GM12878 (cell line): ENCODE measurements at regions not wholly inside any gene's neighbourhood (a gene's known extent, or its start where the extent isn't known, plus 50 kb on each side); places are given as distances from the start of the nearest gene placed in this dataset.

ENCODE experiments used
- ATAC-seq: fragments of 200-7000 bp; cut with Tn5 transposase; 3 replicates; pipeline ENCODE4 v1.9.1; 2020; ENCODE audit warnings: mild to moderate bottlenecking, moderate library complexity
- BruUV-seq: library from RNA; stranded (reverse); fragments of 400-500 nt; replicated peaks from 2 replicates; lab custom pipeline; 2021; lab: Mats Ljungman, UMichigan
- CTCF ChIA-PET: fragments of 300-600 bp; sonication (Branson Sonifier 250); formaldehyde crosslinking; extraction: SDS; loops from one replicate; lab custom pipeline; 2021; ENCODE audit warnings: inconsistent platforms; lab: Yijun Ruan, JAX
- POLR2A ChIA-PET: fragments of 350-600 bp; formaldehyde crosslinking; extraction: SDS; loops from one replicate; lab custom pipeline; 2021; ENCODE audit warnings: inconsistent platforms; lab: Charles Lee
- RAD21 ChIA-PET: fragments of 300-600 bp; sonication (Branson Sonifier 250); formaldehyde crosslinking; loops from one replicate; lab custom pipeline; 2023; ENCODE audit warnings: antibody characterized with exemption; ENCODE audit not compliant: unreplicated experiment; lab: Charles Lee
- SMC1A ChIA-PET: fragments of 300-600 bp; sonication (Branson Sonifier 250); formaldehyde crosslinking; loops from one replicate; lab custom pipeline; 2023; ENCODE audit not compliant: unreplicated experiment, uncharacterized antibody; lab: Charles Lee
- DNase-seq: peaks from one replicate; pipeline ENCODE4 v3.0.0-alpha.2; 2011; ENCODE audit warnings: low read depth, low spot score
- FAIRE-seq: peaks from 3 replicates; lab custom pipeline; 2011; peaks lifted over from hg19 to GRCh38; lab: Jason Lieb, UNC
- H2AFZ ChIP-seq: 2 replicates; pipeline ENCODE4 v1.6.0; 2011; ENCODE audit warnings: low read depth, low read length, control low read depth; ENCODE audit not compliant: control insufficient read depth
- H3K27ac ChIP-seq: 2 replicates; pipeline ENCODE4 v1.5.1; 2011; ENCODE audit warnings: control low read depth; ENCODE audit not compliant: control insufficient read depth, insufficient read depth
- H3K27me3 ChIP-seq, 2 experiments: replicated peaks in 1 of 2; 2 replicates each; pipeline versions ENCODE4 v1.6.0 to v1.6.1; 2011; ENCODE audit warnings: low read length in 1 of 2; ENCODE audit not compliant: control insufficient read depth in 2 of 2, insufficient read depth in 2 of 2
- H3K36me3 ChIP-seq, 2 experiments: 2 replicates each; pipeline ENCODE4 v1.5.1; 2011; ENCODE audit warnings: low read length in 1 of 2; ENCODE audit not compliant: control insufficient read depth in 2 of 2, insufficient read depth in 2 of 2
- H3K4me1 ChIP-seq: 2 replicates; pipeline ENCODE4 v1.6.1; 2011; ENCODE audit warnings: mild to moderate bottlenecking, low read length, moderate library complexity, mixed read lengths; ENCODE audit not compliant: control insufficient read depth, insufficient read depth
- H3K4me2 ChIP-seq: 2 replicates; pipeline ENCODE4 v1.6.0; 2011; ENCODE audit warnings: control low read depth; ENCODE audit not compliant: control insufficient read depth, insufficient read depth
- H3K4me3 ChIP-seq: fragments of 200-600 bp; sonication (generic); 2 replicates; pipeline ENCODE4 v1.5.1; 2016
- H3K79me2 ChIP-seq: 2 replicates; pipeline ENCODE4 v1.6.0; 2011; ENCODE audit warnings: low read length; ENCODE audit not compliant: control insufficient read depth, insufficient read depth
- H3K9ac ChIP-seq: 2 replicates; pipeline ENCODE4 v1.8.0; 2011; ENCODE audit warnings: low read length, control low read depth, mixed read lengths; ENCODE audit not compliant: control insufficient read depth, insufficient read depth
- H3K9me3 ChIP-seq: replicated peaks from 3 replicates; pipeline ENCODE4 v1.5.1; 2011; ENCODE audit warnings: mild to moderate bottlenecking, low read length; ENCODE audit not compliant: control insufficient read depth, insufficient read depth
- H4K20me1 ChIP-seq: 2 replicates; pipeline ENCODE4 v1.6.0; 2011; ENCODE audit not compliant: control insufficient read depth, insufficient read depth
- ATF3 ChIP-seq: IDR thresholded peaks from 2 replicates; pipeline ENCODE4 v1.6.1; 2011; ENCODE audit warnings: low read depth, mild to moderate bottlenecking, low read length, moderate library complexity, borderline replicate concordance; ENCODE audit errors: extremely low read depth
- BMI1 ChIP-seq: fragments of 450-650 bp; IDR thresholded peaks from 2 replicates; pipeline ENCODE4 v1.6.1; 2016; ENCODE audit warnings: mild to moderate bottlenecking, moderate library complexity, borderline replicate concordance
- CEBPB ChIP-seq, 2 experiments: fragments of 150-350 bp in 1 of 2; IDR thresholded peaks; 2 replicates each; pipeline ENCODE4 v1.6.1; 2012 to 2014; ENCODE audit warnings: low read depth in 2 of 2, low read length in 2 of 2, borderline replicate concordance in 1 of 2, inconsistent platforms in 1 of 2
- CREM ChIP-seq: IDR thresholded peaks from 2 replicates; pipeline ENCODE4 v1.6.1; 2014; ENCODE audit warnings: antibody characterized with exemption, low read depth
- EZH2 ChIP-seq: IDR thresholded peaks from 2 replicates; pipeline ENCODE4 v1.6.1; 2012; ENCODE audit warnings: low read depth, mild to moderate bottlenecking, control low read depth, inconsistent platforms, low read length, borderline replicate concordance; ENCODE audit not compliant: control insufficient read depth
- FOS ChIP-seq: IDR thresholded peaks from 3 replicates; pipeline ENCODE4 v1.6.1; 2011; ENCODE audit warnings: borderline replicate concordance; ENCODE audit not compliant: insufficient read length; ENCODE audit errors: extremely low read depth
- GABPA ChIP-seq: IDR thresholded peaks from 2 replicates; pipeline ENCODE4 v1.6.1; 2014; ENCODE audit warnings: antibody characterized with exemption, low read depth, mild to moderate bottlenecking, inconsistent platforms
- IKZF2 ChIP-seq, 2 experiments: fragments of 450-650 bp; IDR thresholded peaks; 2 replicates each; pipeline ENCODE4 v1.6.1; 2017; ENCODE audit warnings: mild to moderate bottlenecking in 2 of 2, moderate library complexity in 2 of 2
- IRF3 ChIP-seq: fragments of 450-650 bp; IDR thresholded peaks from 2 replicates; pipeline ENCODE4 v1.6.1; 2014; ENCODE audit warnings: mild to moderate bottlenecking
- KAT2A ChIP-seq: conservative IDR thresholded peaks from 2 replicates; pipeline ENCODE4 v1.6.1; 2011; ENCODE audit warnings: low read depth, low read length; ENCODE audit not compliant: control insufficient read depth
- KLF5 ChIP-seq: fragments of 450-650 bp; IDR thresholded peaks from 2 replicates; pipeline ENCODE4 v1.6.1; 2014; ENCODE audit warnings: mild to moderate bottlenecking; ENCODE audit not compliant: partially characterized antibody
- NFYB ChIP-seq: IDR thresholded peaks from 2 replicates; pipeline ENCODE4 v1.6.1; 2011; ENCODE audit warnings: low read depth, mild to moderate bottlenecking, low read length, improper control_type of control experiment, moderate library complexity; ENCODE audit not compliant: insufficient read depth
- POLR2AphosphoS2 ChIP-seq: IDR thresholded peaks from 2 replicates; pipeline ENCODE4 v1.6.1; 2011; ENCODE audit warnings: low read depth, mild to moderate bottlenecking, low read length, improper control_type of control experiment, moderate library complexity
- REST ChIP-seq: IDR thresholded peaks from 2 replicates; pipeline ENCODE4 v1.6.1; 2012; ENCODE audit warnings: mild to moderate bottlenecking, low read depth, low read length
- SPI1 ChIP-seq: IDR thresholded peaks from 2 replicates; pipeline ENCODE4 v1.6.1; 2011; ENCODE audit warnings: low read depth, mild to moderate bottlenecking, low read length, moderate library complexity, borderline replicate concordance; ENCODE audit not compliant: insufficient read depth
- ZNF207 ChIP-seq: fragments of 450-650 bp; IDR thresholded peaks from 2 replicates; pipeline ENCODE4 v1.6.1; 2014; ENCODE audit warnings: antibody characterized with exemption, mild to moderate bottlenecking, borderline replicate concordance
- ZNF274 ChIP-seq: IDR thresholded peaks from one replicate; pipeline ENCODE4 v1.8.0; 2011; ENCODE audit not compliant: insufficient read length, insufficient read depth
- ZNF622 ChIP-seq: fragments of 450-650 bp; IDR thresholded peaks from 2 replicates; pipeline ENCODE4 v1.6.1; 2017; ENCODE audit warnings: mild to moderate bottlenecking, inconsistent platforms
- WGBS: methylation state at CpG from one replicate; pipeline ENCODE4 v1.1.6; 2016; ENCODE audit warnings: low lambda C conversion rate; ENCODE audit not compliant: insufficient replicate concordance, insufficient coverage; ENCODE audit errors: missing lambda C conversion rate; 5-methylcytosine and 5-hydroxymethylcytosine counted together
- in situ Hi-C: fragments of 300-500 bp; cut with MboI; formaldehyde crosslinking; loops from 9 replicates; pipeline ENCODE4 v1.14.3; 2018; ENCODE audit warnings: mixed read lengths
- intact Hi-C: fragments of 100-400 bp; cut with micrococcal nuclease; formaldehyde crosslinking; loops from one replicate; pipeline ENCODE4 v1.14.2; 2022; ENCODE audit not compliant: unreplicated experiment
- TF ChIP-seq, protein P1 (sequence below): IDR thresholded peaks from 2 replicates; pipeline ENCODE4 v1.6.1; 2012; ENCODE audit warnings: low read depth, low read length, improper control_type of control experiment

- Histone ChIP-seq H2AFZ (no peak overlapping the region), H3K4me2 (no peak overlapping the region), H4K20me1 (no peaks in the 10 kb centered on the region), H3K4me1 (no peaks in the 10 kb centered on the region), H3K9me3 (no peaks in the 10 kb centered on the region), H3K79me2 (no peaks in the 10 kb centered on the region), H3K9ac (no peak overlapping the region), H3K27ac (no peak overlapping the region), H3K36me3 (no peaks in the 10 kb centered on the region), H3K27me3 (no peaks in the 10 kb centered on the region), H3K4me3 (no peak overlapping the region)
- intact Hi-C loops (no loop called here), in situ Hi-C loops (no loop called here)
- ChIA-PET CTCF (no interaction called here), SMC1A (no interaction called here), POLR2A (no interaction called here), RAD21 (no interaction called here)
- TF ChIP-seq POLR2AphosphoS2 (no peak), EZH2 (no peak), IRF3 (no peak), CREM (no peak), ZNF274 (no peak), ATF3 (no peak), CEBPB (IDR thresholded peaks at IDR 0.05; ENCODE audit: borderline replicate concordance in 1 of 2, low read depth in 2 of 2, low read length in 2 of 2) (no peak), KLF5 (no peak), SPI1 (no peak), ZNF207 (no peak), REST (no peak), IKZF2 (IDR thresholded peaks at IDR 0.05) (no peak), BMI1 (no peak), KAT2A (no peak), ZNF622 (no peak), FOS (no peak), NFYB (no peak), GABPA (no peak)
- TF ChIP-seq, protein P1, sequence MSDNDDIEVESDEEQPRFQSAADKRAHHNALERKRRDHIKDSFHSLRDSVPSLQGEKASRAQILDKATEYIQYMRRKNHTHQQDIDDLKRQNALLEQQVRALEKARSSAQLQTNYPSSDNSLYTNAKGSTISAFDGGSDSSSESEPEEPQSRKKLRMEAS: no peak
- no peak for DNase-seq
- FAIRE-seq: no peak
- no peak for ATAC-seq
- no TSS peak for BruUV-seq
- 8% methylated on average over 2 of the region's 2 CpGs for WGBS
Measured at GRCh38 chr3:137669519-137670060, 94.5 kb upstream of the SOX14 start.
